CD4-positive, alpha-beta memory T cell (primary cell): ENCODE measurements at regions not wholly inside any gene's neighbourhood (a gene's known extent, or its start where the extent isn't known, plus 50 kb on each side); places are given as distances from the start of the nearest gene placed in this dataset.

ENCODE experiments used
- CTCF ChIA-PET: fragments of 350-600 bp; sonication (Branson Sonifier 250); formaldehyde crosslinking; loops from one replicate; lab custom pipeline; 2021; ENCODE audit warnings: inconsistent platforms; ENCODE audit not compliant: partially characterized antibody; lab: Charles Lee
- POLR2A ChIA-PET: fragments of 350-600 bp; sonication (Branson Sonifier 250); formaldehyde crosslinking; loops from one replicate; lab custom pipeline; 2021; ENCODE audit not compliant: partially characterized antibody; lab: Charles Lee
- DNase-seq, 5 donors: peaks; one replicate each; pipeline versions ENCODE4 v3.0.0 to v3.0.0-alpha.2; 2020 to 2022; ENCODE audit warnings: mixed read lengths in 1 of 5
- H3K27ac ChIP-seq: one replicate; pipeline ENCODE4 v1.7.0; 2013; ENCODE audit warnings: low read depth, low read length
- H3K27me3 ChIP-seq: 2 replicates; pipeline ENCODE4 v1.7.0; 2013; ENCODE audit warnings: mild to moderate bottlenecking, low read length, moderate library complexity; ENCODE audit not compliant: insufficient read depth
- H3K36me3 ChIP-seq: 2 replicates; pipeline ENCODE4 v1.7.0; 2013; ENCODE audit warnings: mild to moderate bottlenecking, low read length, moderate library complexity; ENCODE audit not compliant: insufficient read depth
- H3K4me1 ChIP-seq: 2 replicates; pipeline ENCODE4 v1.7.0; 2013; ENCODE audit warnings: mild to moderate bottlenecking, low read length, moderate library complexity; ENCODE audit not compliant: insufficient read depth
- H3K4me3 ChIP-seq, 2 donors: one replicate each; pipeline ENCODE4 v1.7.0; 2013; ENCODE audit warnings: low read length in 2 of 2, mild to moderate bottlenecking in 1 of 2
- H3K9me3 ChIP-seq, 2 donors: one replicate each; pipeline ENCODE4 v1.7.0; 2013; ENCODE audit warnings: low read length in 2 of 2, control low read depth in 1 of 2; ENCODE audit not compliant: control insufficient read depth in 1 of 2
- H3K27ac Mint-ChIP-seq, 7 donors: one replicate each; pipeline ENCODE4 v1.8.0; 2020 to 2021; ENCODE audit warnings: mixed read lengths in 7 of 7, mild to moderate bottlenecking in 6 of 7, inconsistent platforms in 3 of 7, moderate library complexity in 3 of 7
- H3K27me3 Mint-ChIP-seq, 2 donors: one replicate each; pipeline ENCODE4 v1.8.0; 2020 to 2021; ENCODE audit warnings: mixed read lengths in 2 of 2
- H3K36me3 Mint-ChIP-seq, 2 donors: one replicate each; pipeline ENCODE4 v1.8.0; 2020 to 2021; ENCODE audit warnings: mixed read lengths in 2 of 2, inconsistent platforms in 1 of 2, mild to moderate bottlenecking in 1 of 2
- H3K4me1 Mint-ChIP-seq, 4 donors: one replicate each; pipeline ENCODE4 v1.8.0; 2020 to 2021; ENCODE audit warnings: mixed read lengths in 4 of 4, mild to moderate bottlenecking in 1 of 4
- H3K4me3 Mint-ChIP-seq, 8 donors: one replicate each; pipeline ENCODE4 v1.8.0; 2020 to 2021; ENCODE audit warnings: mixed read lengths in 8 of 8, mild to moderate bottlenecking in 7 of 8, moderate library complexity in 6 of 8, inconsistent platforms in 3 of 8
- H3K9me3 Mint-ChIP-seq, 8 donors: one replicate each; pipeline ENCODE4 v1.8.0; 2020 to 2021; ENCODE audit warnings: mixed read lengths in 8 of 8, mild to moderate bottlenecking in 5 of 8, inconsistent platforms in 3 of 8, moderate library complexity in 1 of 8
- intact Hi-C: fragments of 100-400 bp; cut with micrococcal nuclease; formaldehyde crosslinking; loops from one replicate; pipeline ENCODE4 v1.15.1; 2023

- Mint-ChIP-seq H3K4me1 (no peaks in the 10 kb centered on the region), H3K27me3 (no peaks in the 10 kb centered on the region), H3K27ac (no peak overlapping the region), H3K4me3 (no peak overlapping the region), H3K9me3 (peaks cover 0 to 10% (median 3%) of the 10 kb centered on the region in 8 donors), H3K36me3 (no peaks in the 10 kb centered on the region)
- no peak for DNase-seq
- ChIA-PET CTCF (no interaction called here), POLR2A (no interaction called here)
- no peak overlapping the region for H3K27ac ChIP-seq
- H3K36me3 ChIP-seq: no peaks in the 10 kb centered on the region
- intact Hi-C loops: no loop called here
- no peaks in the 10 kb centered on the region for H3K9me3 ChIP-seq
- H3K27me3 ChIP-seq: no peaks in the 10 kb centered on the region
- no peaks in the 10 kb centered on the region for H3K4me1 ChIP-seq
- H3K4me3 ChIP-seq: no peak overlapping the region
Measured at GRCh38 chr1:104765085-104765484, 1015.4 kb downstream of the AMY1C start.

GRCh38 chr1:104768466-104768865, 1018.8 kb downstream of the AMY1C start:
- intact Hi-C loops: no loop called here
- Histone ChIP-seq H3K4me3 (no peak overlapping the region), H3K9me3 (no peaks in the 10 kb centered on the region), H3K27ac (no peak overlapping the region), H3K36me3 (no peaks in the 10 kb centered on the region), H3K4me1 (no peaks in the 10 kb centered on the region), H3K27me3 (no peaks in the 10 kb centered on the region)
- Mint-ChIP-seq H3K4me1 (no peaks in the 10 kb centered on the region), H3K27ac (no peak overlapping the region), H3K36me3 (no peaks in the 10 kb centered on the region), H3K9me3 (peaks cover 0 to 10% (median 1%) of the 10 kb centered on the region in 8 donors), H3K4me3 (no peak overlapping the region), H3K27me3 (no peaks in the 10 kb centered on the region)
- DNase-seq: no peak
- POLR2A ChIA-PET: no interaction called here
- CTCF ChIA-PET: no interaction called here

GRCh38 chr1:104780470-104781078, 1030.9 kb downstream of the AMY1C start:
- Mint-ChIP-seq H3K4me1 (no peaks in the 10 kb centered on the region), H3K4me3 (no peak overlapping the region), H3K9me3 (peaks cover 0 to 17% (median 2%) of the 10 kb centered on the region in 8 donors), H3K27ac (no peak overlapping the region), H3K27me3 (no peaks in the 10 kb centered on the region), H3K36me3 (no peaks in the 10 kb centered on the region)
- Histone ChIP-seq H3K9me3 (no peaks in the 10 kb centered on the region), H3K36me3 (no peaks in the 10 kb centered on the region), H3K4me3 (no peak overlapping the region), H3K4me1 (no peaks in the 10 kb centered on the region), H3K27me3 (no peaks in the 10 kb centered on the region), H3K27ac (no peak overlapping the region)
- DNase-seq: peak in 1 of 5 donors; percentile 2
- ChIA-PET POLR2A (no interaction called here), CTCF (no interaction called here)
- intact Hi-C loops: no loop called here

GRCh38 chr1:104785575-104786187, 1036.0 kb downstream of the AMY1C start:
- intact Hi-C loops: no loop called here
- Mint-ChIP-seq H3K36me3 (no peaks in the 10 kb centered on the region), H3K27ac (no peak overlapping the region), H3K9me3 (peaks cover 0 to 9% (median 4%) of the 10 kb centered on the region in 8 donors), H3K4me3 (no peak overlapping the region), H3K4me1 (no peaks in the 10 kb centered on the region), H3K27me3 (no peaks in the 10 kb centered on the region)
- Histone ChIP-seq H3K4me3 (no peak overlapping the region), H3K4me1 (no peaks in the 10 kb centered on the region), H3K36me3 (no peaks in the 10 kb centered on the region), H3K9me3 (no peaks in the 10 kb centered on the region), H3K27ac (no peak overlapping the region), H3K27me3 (no peaks in the 10 kb centered on the region)
- ChIA-PET CTCF (no interaction called here), POLR2A (no interaction called here)
- DNase-seq: no peak

GRCh38 chr1:104787866-104788510, 1038.3 kb downstream of the AMY1C start:
- H3K4me3 ChIP-seq: no peak overlapping the region
- H3K4me3 Mint-ChIP-seq: no peak overlapping the region
- no peaks in the 10 kb centered on the region for H3K27me3 ChIP-seq
- H3K9me3 Mint-ChIP-seq: peaks cover 0 to 13% (median 4%) of the 10 kb centered on the region in 8 donors
- no peaks in the 10 kb centered on the region for H3K4me1 Mint-ChIP-seq
- H3K27me3 Mint-ChIP-seq: no peaks in the 10 kb centered on the region
- H3K36me3 ChIP-seq: no peaks in the 10 kb centered on the region
- POLR2A ChIA-PET: no interaction called here
- no peak for DNase-seq
- no peak overlapping the region for H3K27ac Mint-ChIP-seq
- H3K27ac ChIP-seq: no peak overlapping the region
- CTCF ChIA-PET: no interaction called here
- no peaks in the 10 kb centered on the region for H3K36me3 Mint-ChIP-seq
- intact Hi-C loops: no loop called here
- H3K9me3 ChIP-seq: no peaks in the 10 kb centered on the region
- no peaks in the 10 kb centered on the region for H3K4me1 ChIP-seq

- intact Hi-C loops: no loop called here
- H3K9me3 ChIP-seq: no peaks in the 10 kb centered on the region
- no peak overlapping the region for H3K4me3 ChIP-seq
- H3K9me3 Mint-ChIP-seq: peaks cover 0 to 9% (median 3%) of the 10 kb centered on the region in 8 donors
- no peak for DNase-seq
- H3K27me3 Mint-ChIP-seq: no peaks in the 10 kb centered on the region
- no peaks in the 10 kb centered on the region for H3K4me1 ChIP-seq
- H3K36me3 Mint-ChIP-seq: no peaks in the 10 kb centered on the region
- H3K27ac Mint-ChIP-seq: no peak overlapping the region
- no peaks in the 10 kb centered on the region for H3K27me3 ChIP-seq
- POLR2A ChIA-PET: no interaction called here
- H3K4me1 Mint-ChIP-seq: no peaks in the 10 kb centered on the region
- H3K36me3 ChIP-seq: no peaks in the 10 kb centered on the region
- no peak overlapping the region for H3K27ac ChIP-seq
- H3K4me3 Mint-ChIP-seq: no peak overlapping the region
- CTCF ChIA-PET: no interaction called here
Measured at GRCh38 chr1:104791030-104791429, 1041.3 kb downstream of the AMY1C start.

- Mint-ChIP-seq H3K36me3 (no peaks in the 10 kb centered on the region), H3K27me3 (no peaks in the 10 kb centered on the region), H3K4me1 (no peaks in the 10 kb centered on the region), H3K27ac (no peak overlapping the region), H3K4me3 (no peak overlapping the region), H3K9me3 (peaks cover 5 to 24% (median 11%) of the 10 kb centered on the region in 8 donors)
- no peaks in the 10 kb centered on the region for H3K27me3 ChIP-seq
- CTCF ChIA-PET: no interaction called here
- H3K4me1 ChIP-seq: no peaks in the 10 kb centered on the region
- POLR2A ChIA-PET: no interaction called here
- intact Hi-C loops: no loop called here
- no peak overlapping the region for H3K27ac ChIP-seq
- no peaks in the 10 kb centered on the region for H3K9me3 ChIP-seq
- no peaks in the 10 kb centered on the region for H3K36me3 ChIP-seq
- no peak overlapping the region for H3K4me3 ChIP-seq
- no peak for DNase-seq
Measured at GRCh38 chr1:104794035-104794434, 1044.3 kb downstream of the AMY1C start.
